GM23338 (cell line): ENCODE measurements at regions not wholly inside any gene's neighbourhood (a gene's known extent, or its start where the extent isn't known, plus 50 kb on each side); places are given as distances from the start of the nearest gene placed in this dataset.
A peak's percentile ranks its signal among the peaks of the same experiment; 100 is the strongest.
"Not testable (repeated sequence)": the region's sequence is repeated elsewhere in the genome, so short reads cannot be mapped to it uniquely, and the experiment has no call there.

Experiments
- ATAC-seq: fragments of 200-7000 bp; cut with Tn5 transposase; 3 replicates; pipeline ENCODE4 v1.9.1; 2020
- DNase-seq: peaks from one replicate; pipeline ENCODE4 v3.0.0-alpha.2; 2015; ENCODE audit warnings: low spot score
- H2AFZ ChIP-seq: fragments of 200-600 bp; sonication (generic); 2 replicates; pipeline ENCODE4 v1.8.0; 2016; ENCODE audit warnings: antibody characterized with exemption, mild to moderate bottlenecking, moderate library complexity
- H3F3A ChIP-seq: fragments of 200-600 bp; sonication (generic); replicated peaks from 2 replicates; pipeline ENCODE4 v1.8.0; 2017; ENCODE audit warnings: antibody characterized with exemption, mixed run types, low read depth
- H3K27ac ChIP-seq: fragments of 200-600 bp; sonication (generic); 2 replicates; pipeline ENCODE4 v1.6.1; 2016; ENCODE audit warnings: low read depth
- H3K27me3 ChIP-seq: fragments of 200-600 bp; sonication (generic); 2 replicates; pipeline ENCODE4 v1.8.0; 2016; ENCODE audit warnings: mild to moderate bottlenecking, mixed run types, moderate library complexity; ENCODE audit not compliant: insufficient read depth
- H3K36me3 ChIP-seq: fragments of 200-600 bp; sonication (generic); 2 replicates; pipeline ENCODE4 v1.8.0; 2016; ENCODE audit warnings: mild to moderate bottlenecking; ENCODE audit not compliant: insufficient read depth
- H3K4me1 ChIP-seq: fragments of 200-600 bp; sonication (generic); 2 replicates; pipeline ENCODE4 v1.8.0; 2016; ENCODE audit warnings: mild to moderate bottlenecking, moderate library complexity; ENCODE audit not compliant: insufficient read depth
- H3K4me2 ChIP-seq: fragments of 200-600 bp; sonication (generic); 2 replicates; pipeline ENCODE4 v1.7.1; 2017; ENCODE audit warnings: mixed run types
- H3K4me3 ChIP-seq: fragments of 200-600 bp; sonication (generic); 2 replicates; pipeline ENCODE4 v1.6.1; 2016; ENCODE audit warnings: mixed run types
- H3K79me2 ChIP-seq: fragments of 200-600 bp; sonication (generic); replicated peaks from 2 replicates; pipeline ENCODE4 v1.8.0; 2017; ENCODE audit warnings: mild to moderate bottlenecking; ENCODE audit not compliant: insufficient read depth
- H3K9me2 ChIP-seq: fragments of 200-600 bp; sonication (generic); 2 replicates; pipeline ENCODE4 v1.8.0; 2017; ENCODE audit not compliant: insufficient read depth
- H4K20me1 ChIP-seq: fragments of 200-600 bp; sonication (generic); replicated peaks from 2 replicates; pipeline ENCODE4 v1.8.0; 2017; ENCODE audit warnings: mild to moderate bottlenecking; ENCODE audit not compliant: insufficient read depth
- H3K27ac Mint-ChIP-seq: 2 replicates; pipeline ENCODE4 v1.8.0; 2020; ENCODE audit warnings: inconsistent platforms, mild to moderate bottlenecking, moderate library complexity, mixed read lengths
- H3K27me3 Mint-ChIP-seq: 3 replicates; pipeline ENCODE4 v1.8.0; 2022; ENCODE audit warnings: low read depth, mild to moderate bottlenecking, moderate library complexity, mixed read lengths, inconsistent platforms; ENCODE audit not compliant: insufficient read depth, poor library complexity
- H3K36me3 Mint-ChIP-seq: 3 replicates; pipeline ENCODE4 v1.8.0; 2021; ENCODE audit warnings: low read depth, mild to moderate bottlenecking, inconsistent platforms, moderate library complexity, mixed read lengths
- H3K4me1 Mint-ChIP-seq: 3 replicates; pipeline ENCODE4 v1.8.0; 2020; ENCODE audit warnings: mild to moderate bottlenecking, inconsistent platforms, mixed read lengths
- H3K4me3 Mint-ChIP-seq: 3 replicates; pipeline ENCODE4 v1.8.0; 2021; ENCODE audit warnings: moderate library complexity, mild to moderate bottlenecking, inconsistent platforms, mixed read lengths
- H3K9me3 Mint-ChIP-seq: 3 replicates; pipeline ENCODE4 v1.8.0; 2020; ENCODE audit warnings: moderate library complexity, mild to moderate bottlenecking, inconsistent platforms, mixed read lengths
- CREB1 ChIP-seq: fragments of 250-450 bp; sonication (Bioruptor Pico); IDR thresholded peaks from 2 replicates; pipeline ENCODE4 v1.5.0; 2020; ENCODE audit warnings: low read depth, mild to moderate bottlenecking, moderate library complexity
- CTCF ChIP-seq, 2 experiments: fragments of 200-600 bp in 1 of 2; sonication (generic) in 1 of 2; conservative IDR thresholded peaks; 2 replicates each; pipeline versions ENCODE4 v1.5.1 to v1.6.1; 2016 to 2017; ENCODE audit warnings: antibody characterized with exemption in 2 of 2, low read depth in 2 of 2, mild to moderate bottlenecking in 2 of 2, moderate library complexity in 1 of 2
- ETS1 ChIP-seq: IDR thresholded peaks from 2 replicates; pipeline ENCODE4 v1.6.1; 2016; ENCODE audit warnings: antibody characterized with exemption
- EZH2 ChIP-seq: fragments of 200-600 bp; sonication (generic); IDR thresholded peaks from one replicate; pipeline ENCODE4 v1.8.0; 2017; ENCODE audit warnings: antibody characterized with exemption, mild to moderate bottlenecking, low read depth; ENCODE audit not compliant: unreplicated experiment
- JUNB ChIP-seq: IDR thresholded peaks from one replicate; pipeline ENCODE4 v1.6.1; 2016; ENCODE audit warnings: antibody characterized with exemption; ENCODE audit not compliant: unreplicated experiment
- POLR2AphosphoS5 ChIP-seq: IDR thresholded peaks from 2 replicates; pipeline ENCODE4 v1.6.1; 2016; ENCODE audit warnings: antibody characterized with exemption, low read depth
- STAT1 ChIP-seq: IDR thresholded peaks from one replicate; pipeline ENCODE4 v1.6.1; 2016; ENCODE audit warnings: antibody characterized with exemption; ENCODE audit not compliant: unreplicated experiment
- ZNF114 ChIP-seq: fragments of 250-450 bp; sonication (Bioruptor Pico); IDR thresholded peaks from 2 replicates; pipeline ENCODE4 v1.5.0; 2020; ENCODE audit warnings: mild to moderate bottlenecking, moderate library complexity
- ZNF462 ChIP-seq: fragments of 250-450 bp; sonication (Bioruptor Pico); IDR thresholded peaks from 2 replicates; pipeline ENCODE4 v1.5.0; 2020; ENCODE audit warnings: mild to moderate bottlenecking, moderate library complexity

GRCh38 chr4:66115231-66115630 is 444.9 kb upstream of the EPHA5 start:
- not testable (repeated sequence) for H3K9me2 ChIP-seq, H3K27ac Mint-ChIP-seq, H4K20me1 ChIP-seq, H3K27ac ChIP-seq, H3K4me3 ChIP-seq, H3K4me1 Mint-ChIP-seq, H3K4me1 ChIP-seq, DNase-seq, H3K79me2 ChIP-seq, H3K36me3 ChIP-seq, H3F3A ChIP-seq, H3K4me3 Mint-ChIP-seq, ATAC-seq, H3K36me3 Mint-ChIP-seq, H3K9me3 Mint-ChIP-seq, H3K27me3 Mint-ChIP-seq, H2AFZ ChIP-seq, H3K4me2 ChIP-seq, H3K27me3 ChIP-seq

GRCh38 chr4:66108898-66109297 is 438.6 kb upstream of the EPHA5 start:
- Histone ChIP-seq H3K79me2 (no peaks in the 10 kb centered on the region), H3K27me3 (no peaks in the 10 kb centered on the region), H4K20me1 (no peaks in the 10 kb centered on the region), H3K4me1 (no peaks in the 10 kb centered on the region), H3K4me2 (no peak overlapping the region), H2AFZ (no peak overlapping the region), H3F3A (no peaks in the 10 kb centered on the region), H3K27ac (no peak overlapping the region), H3K9me2 (no peaks in the 10 kb centered on the region), H3K36me3 (no peaks in the 10 kb centered on the region), H3K4me3 (no peak overlapping the region)
- ATAC-seq: no peak
- no peaks in the 10 kb centered on the region for H3K4me1 Mint-ChIP-seq
- H3K27ac Mint-ChIP-seq: no peak overlapping the region
- no peak overlapping the region for H3K4me3 Mint-ChIP-seq
- no peaks in the 10 kb centered on the region for H3K27me3 Mint-ChIP-seq
- DNase-seq: peak; percentile 3
- TF ChIP-seq CTCF (conservative IDR thresholded peaks at IDR 0.05; ENCODE audit: low read depth in 2 of 2) (peak in 1 of 2 experiments; percentile 11; a peak in 1 of 4 replicates), POLR2AphosphoS5 (no peak), CREB1 (CRISPR knock-in tag) (no peak), ZNF114 (CRISPR knock-in tag) (no peak), JUNB (no peak), STAT1 (no peak), EZH2 (no peak)
- peaks cover 5% of the 10 kb centered on the region; the same call in 2 of the 3 replicates for H3K9me3 Mint-ChIP-seq
- H3K36me3 Mint-ChIP-seq: no peaks in the 10 kb centered on the region

GRCh38 chr4:66097218-66097617 is 426.9 kb upstream of the EPHA5 start:
- peaks cover 2% of the 10 kb centered on the region; the same call in 1 of the 3 replicates for H3K9me3 Mint-ChIP-seq
- H3K36me3 ChIP-seq: no peaks in the 10 kb centered on the region
- ATAC-seq (no peak), DNase-seq (no peak)
- H3K4me1 Mint-ChIP-seq: no peaks in the 10 kb centered on the region
- no peaks in the 10 kb centered on the region for H3F3A ChIP-seq
- no peak overlapping the region for H3K4me2 ChIP-seq
- no peaks in the 10 kb centered on the region for H4K20me1 ChIP-seq
- no peaks in the 10 kb centered on the region for H3K79me2 ChIP-seq
- H3K27me3 Mint-ChIP-seq: peaks cover 5% of the 10 kb centered on the region
- H3K27ac Mint-ChIP-seq: no peak overlapping the region
- no peaks in the 10 kb centered on the region for H3K27me3 ChIP-seq
- H3K9me2 ChIP-seq: peaks cover 11% of the 10 kb centered on the region; the same call in 1 of the 2 replicates
- no peak overlapping the region for H3K27ac ChIP-seq
- H3K36me3 Mint-ChIP-seq: no peaks in the 10 kb centered on the region
- H3K4me3 ChIP-seq: no peak overlapping the region
- H2AFZ ChIP-seq: no peak overlapping the region
- no peaks in the 10 kb centered on the region for H3K4me1 ChIP-seq
- H3K4me3 Mint-ChIP-seq: no peak overlapping the region
- TF ChIP-seq ZNF462 (CRISPR knock-in tag) (no peak), ETS1 (no peak), STAT1 (no peak), CREB1 (CRISPR knock-in tag) (no peak)
